IPS-15b (cell line): ENCODE measurements at regions not wholly inside any gene's neighbourhood (a gene's known extent, or its start where the extent isn't known, plus 50 kb on each side); places are given as distances from the start of the nearest gene placed in this dataset.
"Not testable (repeated sequence)": the region's sequence is repeated elsewhere in the genome, so short reads cannot be mapped to it uniquely, and the experiment has no call there.

Source experiments
- H3K27me3 ChIP-seq: one replicate; pipeline ENCODE4 v1.6.1; 2013; ENCODE audit warnings: low read length; ENCODE audit not compliant: control insufficient read depth, insufficient read depth
- H3K36me3 ChIP-seq: one replicate; pipeline ENCODE4 v1.6.1; 2013; ENCODE audit warnings: low read length; ENCODE audit not compliant: control insufficient read depth, insufficient read depth
- H3K4me1 ChIP-seq: one replicate; pipeline ENCODE4 v1.6.1; 2013; ENCODE audit warnings: mild to moderate bottlenecking, low read length; ENCODE audit not compliant: control insufficient read depth, insufficient read depth
- H3K4me3 ChIP-seq: one replicate; pipeline ENCODE4 v1.5.1; 2013; ENCODE audit warnings: low read depth, low read length
- H3K9ac ChIP-seq: one replicate; pipeline ENCODE4 v1.6.1; 2013; ENCODE audit warnings: low read depth, mild to moderate bottlenecking, low read length
- H3K9me3 ChIP-seq: one replicate; pipeline ENCODE4 v1.6.1; 2013; ENCODE audit warnings: mild to moderate bottlenecking, low read length; ENCODE audit not compliant: control insufficient read depth, insufficient read depth

GRCh38 chr13:73171271-73171682 is 112.5 kb downstream of the KLF5 start:
- Histone ChIP-seq H3K36me3 (no peaks in the 10 kb centered on the region), H3K27me3 (no peaks in the 10 kb centered on the region), H3K4me1 (peaks cover 10% of the 10 kb centered on the region), H3K4me3 (no peak overlapping the region), H3K9ac (no peak overlapping the region), H3K9me3 (no peaks in the 10 kb centered on the region)

GRCh38 chr13:73169971-73170370 is 111.2 kb downstream of the KLF5 start:
- no peaks in the 10 kb centered on the region for H3K27me3 ChIP-seq
- no peaks in the 10 kb centered on the region for H3K9me3 ChIP-seq
- no peak overlapping the region for H3K4me3 ChIP-seq
- no peaks in the 10 kb centered on the region for H3K36me3 ChIP-seq
- H3K4me1 ChIP-seq, result peaks cover 10% of the 10 kb centered on the region
- H3K9ac ChIP-seq, result no peak overlapping the region

GRCh38 chr13:73168953-73169401 is 110.2 kb downstream of the KLF5 start:
- H3K9me3 ChIP-seq, result no peaks in the 10 kb centered on the region
- no peaks in the 10 kb centered on the region for H3K27me3 ChIP-seq
- peaks cover 10% of the 10 kb centered on the region for H3K4me1 ChIP-seq
- no peaks in the 10 kb centered on the region for H3K36me3 ChIP-seq
- no peak overlapping the region for H3K4me3 ChIP-seq
- H3K9ac ChIP-seq, result no peak overlapping the region

DNA sequence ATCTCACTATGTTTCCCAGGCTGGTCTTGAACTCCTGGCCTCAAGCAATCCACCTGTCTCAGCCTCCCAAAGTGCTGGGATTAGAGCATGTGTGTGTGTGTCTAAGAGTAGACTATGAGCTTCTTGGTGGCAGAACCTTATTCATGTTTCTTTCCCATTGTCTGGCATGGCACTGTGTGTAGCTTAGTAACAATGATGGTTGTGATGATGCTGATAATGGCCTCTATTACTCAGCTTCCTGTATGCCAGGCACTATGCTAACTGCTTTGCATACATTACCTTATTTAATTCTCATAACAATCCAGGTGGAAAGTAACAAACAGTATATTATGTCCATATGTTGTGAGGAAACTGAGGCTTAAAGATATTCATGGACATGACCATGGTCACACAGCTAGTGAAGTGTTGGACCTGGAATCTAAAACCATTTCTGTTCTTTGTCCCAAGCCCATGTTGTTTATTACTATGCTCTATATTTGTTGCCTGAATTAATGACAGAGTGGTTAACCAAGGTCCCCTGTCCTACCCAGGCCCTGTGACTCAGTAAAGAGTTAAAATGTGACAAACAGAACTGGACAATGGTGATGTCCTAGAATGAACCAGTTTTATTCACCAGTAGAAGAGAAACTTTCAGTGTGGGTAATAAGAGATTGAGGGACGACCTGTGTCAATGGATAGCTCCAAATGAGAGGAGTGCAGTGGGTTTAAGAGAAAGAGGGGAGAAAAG is 109.6 kb downstream of the KLF5 start:
- Histone ChIP-seq H3K27me3 (no peaks in the 10 kb centered on the region), H3K4me3 (no peak overlapping the region), H3K9me3 (no peaks in the 10 kb centered on the region), H3K9ac (no peak overlapping the region), H3K36me3 (no peaks in the 10 kb centered on the region), H3K4me1 (peaks cover 10% of the 10 kb centered on the region)

- no peaks in the 10 kb centered on the region for H3K36me3 ChIP-seq
- no peaks in the 10 kb centered on the region for H3K9me3 ChIP-seq
- H3K4me3 ChIP-seq, result no peak overlapping the region
- no peak overlapping the region for H3K9ac ChIP-seq
- H3K4me1 ChIP-seq, result peaks cover 10% of the 10 kb centered on the region
- H3K27me3 ChIP-seq, result no peaks in the 10 kb centered on the region
These were observed 108.4 kb downstream of the KLF5 start for GRCh38 chr13:73167028-73167820.

- Histone ChIP-seq H3K36me3 (no peaks in the 10 kb centered on the region), H3K27me3 (no peaks in the 10 kb centered on the region), H3K4me1 (peaks cover 10% of the 10 kb centered on the region), H3K4me3 (no peak overlapping the region), H3K9me3 (no peaks in the 10 kb centered on the region), H3K9ac (no peak overlapping the region)
These were observed 107.4 kb downstream of the KLF5 start for GRCh38 chr13:73166204-73166603.

DNA sequence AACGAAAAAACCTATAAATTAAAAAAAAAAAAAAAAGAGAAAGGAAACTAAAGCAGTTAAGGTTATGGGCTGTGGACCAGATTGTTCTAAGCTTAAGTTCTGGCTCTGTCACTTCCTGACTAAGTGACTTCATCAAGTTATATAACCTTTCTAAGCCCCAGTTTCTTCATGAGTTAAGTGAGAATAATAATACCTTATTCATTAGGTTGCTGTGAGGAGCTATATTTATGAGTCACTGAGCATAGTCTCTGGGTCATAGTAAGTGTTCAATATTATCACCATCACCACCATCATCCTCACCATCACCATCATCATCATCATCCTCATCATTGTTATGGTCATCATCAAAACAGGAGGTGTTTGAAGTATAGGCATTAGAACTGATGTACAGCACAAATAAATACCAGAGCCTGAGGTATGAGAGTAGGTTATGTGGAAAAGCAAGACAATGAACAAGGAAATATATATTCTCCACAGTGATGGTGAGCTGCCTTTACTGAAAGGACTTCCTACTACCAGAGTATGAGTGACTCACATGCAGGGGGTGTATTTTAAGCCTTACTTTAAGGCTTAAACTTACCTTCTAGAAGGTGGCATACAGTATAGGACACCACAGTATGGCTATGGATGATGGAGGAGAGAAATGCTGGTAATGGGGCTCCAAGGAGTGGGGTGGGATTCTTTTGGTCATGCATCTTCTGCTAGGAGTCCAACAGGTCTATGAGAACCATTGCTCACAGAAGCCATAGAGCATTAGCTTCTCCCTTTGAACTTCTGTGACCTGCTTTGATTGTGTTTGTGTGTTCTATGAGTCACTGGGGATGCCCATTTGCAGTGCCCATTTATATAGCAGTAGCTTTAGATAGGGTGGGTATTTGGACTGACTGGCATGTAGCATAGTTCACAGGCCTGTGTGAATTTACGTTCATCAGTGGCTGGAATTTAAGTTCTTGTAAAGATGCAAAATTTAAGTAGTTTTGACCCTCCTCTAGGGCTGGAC is 104.4 kb downstream of the KLF5 start:
- H3K27me3 ChIP-seq, result no peaks in the 10 kb centered on the region
- no peak overlapping the region for H3K4me3 ChIP-seq
- H3K9ac ChIP-seq, result no peak overlapping the region
- H3K4me1 ChIP-seq, result no peaks in the 10 kb centered on the region
- H3K36me3 ChIP-seq, result no peaks in the 10 kb centered on the region
- H3K9me3 ChIP-seq, result no peaks in the 10 kb centered on the region

DNA sequence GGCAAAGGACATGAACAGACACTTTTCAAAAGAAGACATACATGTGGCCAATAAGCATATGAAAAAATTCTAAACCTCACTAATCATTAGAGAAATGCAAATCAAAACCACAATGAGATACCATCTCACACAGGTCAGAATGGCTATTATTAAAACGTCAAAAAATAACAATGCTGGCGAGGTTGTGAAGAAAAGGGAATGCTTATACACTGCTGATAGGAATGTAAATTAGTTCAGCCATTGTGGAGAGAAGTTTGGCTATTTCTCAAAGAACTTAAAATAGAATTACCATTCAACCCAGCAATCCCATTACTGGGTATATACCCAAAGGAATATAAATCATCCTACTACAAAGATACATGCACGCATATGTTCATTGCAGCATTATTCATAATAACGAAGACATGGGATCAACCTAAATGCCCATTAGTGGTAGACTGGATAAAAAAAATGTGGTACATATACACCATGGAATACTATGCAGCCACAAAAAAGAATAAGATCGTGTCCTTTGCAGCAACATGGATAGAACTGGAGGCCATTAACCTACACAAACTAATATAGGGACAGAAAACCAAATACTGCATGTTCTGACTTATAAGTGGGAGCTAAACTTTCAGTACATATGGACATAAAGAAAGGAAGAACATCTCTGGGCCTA is 101.7 kb downstream of the KLF5 start:
- H3K36me3 ChIP-seq, H3K27me3 ChIP-seq, H3K4me3 ChIP-seq, H3K9ac ChIP-seq, H3K9me3 ChIP-seq, H3K4me1 ChIP-seq: not testable (repeated sequence)

DNA sequence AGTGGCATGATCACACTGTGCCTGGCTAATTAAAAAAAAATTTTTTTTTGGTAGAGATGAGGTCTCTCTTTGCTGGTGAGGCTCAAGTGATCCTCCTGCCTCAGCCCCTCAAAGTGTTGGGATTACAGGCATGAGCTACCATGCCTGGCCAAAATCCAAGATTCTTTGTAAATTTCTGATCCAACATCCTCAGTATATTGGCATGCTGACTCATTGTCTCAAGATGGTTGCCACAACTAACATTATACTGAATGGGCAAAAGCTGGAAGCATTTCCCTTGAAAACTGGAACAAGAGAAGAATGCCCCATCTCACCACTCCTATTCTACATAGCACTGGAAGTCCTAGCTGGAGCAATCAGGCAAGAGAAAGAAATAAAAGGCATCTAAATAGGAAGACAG is 100.0 kb downstream of the KLF5 start:
- Histone ChIP-seq H3K36me3 (no peaks in the 10 kb centered on the region), H3K4me1 (no peaks in the 10 kb centered on the region), H3K4me3 (no peak overlapping the region), H3K27me3 (no peaks in the 10 kb centered on the region), H3K9me3 (no peaks in the 10 kb centered on the region), H3K9ac (no peak overlapping the region)

DNA sequence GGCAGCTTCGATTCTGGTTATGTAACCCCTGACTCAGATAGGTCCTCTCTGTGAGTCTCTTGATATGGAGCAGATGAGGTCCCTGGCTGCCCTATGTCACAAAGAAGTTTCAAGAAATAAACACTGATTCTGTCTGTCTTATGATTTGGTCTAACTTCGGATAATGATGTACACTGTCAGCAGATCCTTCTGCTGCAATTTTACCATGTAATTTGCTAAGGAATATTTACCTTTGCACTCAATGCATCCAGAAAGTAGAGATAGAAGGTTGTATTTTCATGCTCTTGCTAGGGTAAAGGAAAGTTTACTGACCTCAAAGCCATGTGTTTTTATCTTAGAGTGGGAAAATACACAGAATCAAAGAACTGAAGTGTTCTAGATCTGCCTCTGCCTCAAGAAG is 98.2 kb downstream of the KLF5 start:
- H3K27me3 ChIP-seq, result no peaks in the 10 kb centered on the region
- H3K4me1 ChIP-seq, result no peaks in the 10 kb centered on the region
- H3K9ac ChIP-seq, result no peak overlapping the region

GRCh38 chr13:73146707-73147106 is 87.9 kb downstream of the KLF5 start:
- Histone ChIP-seq H3K9me3 (no peaks in the 10 kb centered on the region), H3K36me3 (no peaks in the 10 kb centered on the region)

More for the DNA sequence above, 98.2 kb downstream of the KLF5 start:
- no peaks in the 10 kb centered on the region for H3K9me3 ChIP-seq
- no peaks in the 10 kb centered on the region for H3K36me3 ChIP-seq
- no peak overlapping the region for H3K4me3 ChIP-seq

More at GRCh38 chr13:73146707-73147106, 87.9 kb downstream of the KLF5 start:
- Histone ChIP-seq H3K4me3 (no peak overlapping the region), H3K9ac (no peak overlapping the region), H3K4me1 (no peaks in the 10 kb centered on the region), H3K27me3 (no peaks in the 10 kb centered on the region)
